ENCODE measurements at regions not wholly inside any gene's neighbourhood (a gene's known extent, or its start where the extent isn't known, plus 50 kb on each side); places are given as distances from the start of the nearest gene placed in this dataset.

DNA sequence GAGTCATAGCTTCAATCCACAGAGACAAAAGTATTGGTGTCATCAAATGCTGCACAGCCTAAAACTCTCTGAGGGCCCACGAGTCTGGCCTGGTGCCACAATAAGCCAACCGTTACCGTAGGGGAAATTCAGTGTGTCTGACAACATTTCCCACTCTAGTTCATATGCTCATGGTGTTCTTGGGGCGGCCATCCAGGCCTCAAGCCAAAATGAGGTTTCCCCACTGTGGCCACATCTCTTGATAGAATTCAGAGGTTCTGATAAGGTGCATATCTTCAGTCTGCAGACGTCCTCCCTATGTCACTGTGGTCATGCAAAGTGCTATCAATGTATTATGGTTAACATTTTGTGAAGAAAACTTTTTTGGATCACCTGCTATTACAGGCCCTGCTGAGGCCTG lies 627.7 kb downstream of the QKI start (continued):
- no peak for TF ChIP-seq CBX1 (IDR thresholded peaks at IDR 0.05; ENCODE audit: low read depth)
- TF ChIP-seq, protein P1, sequence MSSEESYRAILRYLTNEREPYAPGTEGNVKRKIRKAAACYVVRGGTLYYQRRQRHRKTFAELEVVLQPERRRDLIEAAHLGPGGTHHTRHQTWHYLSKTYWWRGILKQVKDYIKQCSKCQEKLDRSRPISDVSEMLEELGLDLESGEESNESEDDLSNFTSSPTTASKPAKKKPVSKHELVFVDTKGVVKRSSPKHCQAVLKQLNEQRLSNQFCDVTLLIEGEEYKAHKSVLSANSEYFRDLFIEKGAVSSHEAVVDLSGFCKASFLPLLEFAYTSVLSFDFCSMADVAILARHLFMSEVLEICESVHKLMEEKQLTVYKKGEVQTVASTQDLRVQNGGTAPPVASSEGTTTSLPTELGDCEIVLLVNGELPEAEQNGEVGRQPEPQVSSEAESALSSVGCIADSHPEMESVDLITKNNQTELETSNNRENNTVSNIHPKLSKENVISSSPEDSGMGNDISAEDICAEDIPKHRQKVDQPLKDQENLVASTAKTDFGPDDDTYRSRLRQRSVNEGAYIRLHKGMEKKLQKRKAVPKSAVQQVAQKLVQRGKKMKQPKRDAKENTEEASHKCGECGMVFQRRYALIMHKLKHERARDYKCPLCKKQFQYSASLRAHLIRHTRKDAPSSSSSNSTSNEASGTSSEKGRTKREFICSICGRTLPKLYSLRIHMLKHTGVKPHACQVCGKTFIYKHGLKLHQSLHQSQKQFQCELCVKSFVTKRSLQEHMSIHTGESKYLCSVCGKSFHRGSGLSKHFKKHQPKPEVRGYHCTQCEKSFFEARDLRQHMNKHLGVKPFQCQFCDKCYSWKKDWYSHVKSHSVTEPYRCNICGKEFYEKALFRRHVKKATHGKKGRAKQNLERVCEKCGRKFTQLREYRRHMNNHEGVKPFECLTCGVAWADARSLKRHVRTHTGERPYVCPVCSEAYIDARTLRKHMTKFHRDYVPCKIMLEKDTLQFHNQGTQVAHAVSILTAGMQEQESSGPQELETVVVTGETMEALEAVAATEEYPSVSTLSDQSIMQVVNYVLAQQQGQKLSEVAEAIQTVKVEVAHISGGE (CRISPR knock-in tag; IDR thresholded peaks at IDR 0.05) = peak in 1 of 3 experiments; percentile 68; a peak in 2 of 6 replicates
- no peak for TF ChIP-seq PHB2 (IDR thresholded peaks at IDR 0.05; ENCODE audit: low read depth)
- TF ChIP-seq ZNF224 (CRISPR knock-in tag; IDR thresholded peaks at IDR 0.05) = no peak
- TF ChIP-seq L3MBTL2 (IDR thresholded peaks at IDR 0.05) = peak; percentile 37; the same call in 1 of the 2 replicates
- TF ChIP-seq RNF2 (IDR thresholded peaks at IDR 0.05) = peak; percentile 50; the same call in 1 of the 2 replicates
- no peak for TF ChIP-seq ZNF507 (tag; conservative IDR thresholded peaks at IDR 0.05)
- TF ChIP-seq ELF4 (CRISPR knock-in tag; IDR thresholded peaks at IDR 0.05) = 0 out of 2 replicates have a peak, but pooled peaks have one; percentile 48
- TF ChIP-seq ZNF780A (CRISPR knock-in tag; IDR thresholded peaks at IDR 0.05) = no peak
- TF ChIP-seq ZNF75A (CRISPR knock-in tag; IDR thresholded peaks at IDR 0.05) = peak; percentile 76; the same call in 1 of the 2 replicates
- no peak for TF ChIP-seq BHLHE40 (IDR thresholded peaks at IDR 0.05; ENCODE audit: low read length)
- peak; percentile 77; the same call in 1 of the 2 replicates for TF ChIP-seq ARID1B (IDR thresholded peaks at IDR 0.05)
- TF ChIP-seq TEAD4 (IDR thresholded peaks at IDR 0.05; ENCODE audit: low read length) = peak; percentile 86
- TF ChIP-seq TEAD4 (CRISPR knock-in tag; IDR thresholded peaks at IDR 0.05; ENCODE audit: borderline replicate concordance) = no peak
- no peak for TF ChIP-seq PPARD (CRISPR knock-in tag; IDR thresholded peaks at IDR 0.05)
- TF ChIP-seq NFRKB (IDR thresholded peaks at IDR 0.05; ENCODE audit: low read depth) = no peak
- peak; percentile 92 for TF ChIP-seq ZNF766 (CRISPR knock-in tag; conservative IDR thresholded peaks at IDR 0.05)
- peak; percentile 43 for TF ChIP-seq FOSL1 (tag; conservative IDR thresholded peaks at IDR 0.05)
- TF ChIP-seq PCBP1 (IDR thresholded peaks at IDR 0.05; ENCODE audit: low read depth, low read length, poor library complexity, severe bottlenecking) = no peak
- TF ChIP-seq ZNF449 (CRISPR knock-in tag; IDR thresholded peaks at IDR 0.05) = no peak
- 0 out of 2 replicates have a peak, but pooled peaks have one; percentile 65 for TF ChIP-seq ZNF583 (CRISPR knock-in tag; IDR thresholded peaks at IDR 0.05)
- TF ChIP-seq CCNT2 (IDR thresholded peaks at IDR 0.05; ENCODE audit: borderline replicate concordance, extremely low read depth, insufficient read length, low read depth, low read length) = peak; percentile 34
- TF ChIP-seq POLR2B (IDR thresholded peaks at IDR 0.05; ENCODE audit: low read depth, partially characterized antibody) = no peak
- no peak for TF ChIP-seq MYBL2 (IDR thresholded peaks at IDR 0.05; ENCODE audit: low read depth)
- no peak for TF ChIP-seq MYBL2 (CRISPR knock-in tag; IDR thresholded peaks at IDR 0.05; ENCODE audit: borderline replicate concordance)
- TF ChIP-seq JUNB (CRISPR knock-in tag; conservative IDR thresholded peaks at IDR 0.05) = no peak

Data from K562 (cell line).